MM.1S (cell line): ENCODE measurements at regions not wholly inside any gene's neighbourhood (a gene's known extent, or its start where the extent isn't known, plus 50 kb on each side); places are given as distances from the start of the nearest gene placed in this dataset.

Experiments used
- EZH2 ChIP-seq: fragments of 300-600 bp; sonication (generic); optimal IDR thresholded peaks from 2 replicates; pipeline ENCODE3; 2017; ENCODE audit warnings: low read depth, mild to moderate bottlenecking, antibody characterized with exemption, low read length, mixed read lengths
- TF ChIP-seq, protein P1 (sequence below): fragments of 300-600 bp; sonication (generic); IDR thresholded peaks from 2 replicates; pipeline ENCODE4 v1.5.1; 2016; ENCODE audit warnings: antibody characterized with exemption, low read length, mixed read lengths

GRCh38 chr12:58254463-58255100 lies 313.2 kb downstream of the ATP23 start:
- TF ChIP-seq, protein P1, sequence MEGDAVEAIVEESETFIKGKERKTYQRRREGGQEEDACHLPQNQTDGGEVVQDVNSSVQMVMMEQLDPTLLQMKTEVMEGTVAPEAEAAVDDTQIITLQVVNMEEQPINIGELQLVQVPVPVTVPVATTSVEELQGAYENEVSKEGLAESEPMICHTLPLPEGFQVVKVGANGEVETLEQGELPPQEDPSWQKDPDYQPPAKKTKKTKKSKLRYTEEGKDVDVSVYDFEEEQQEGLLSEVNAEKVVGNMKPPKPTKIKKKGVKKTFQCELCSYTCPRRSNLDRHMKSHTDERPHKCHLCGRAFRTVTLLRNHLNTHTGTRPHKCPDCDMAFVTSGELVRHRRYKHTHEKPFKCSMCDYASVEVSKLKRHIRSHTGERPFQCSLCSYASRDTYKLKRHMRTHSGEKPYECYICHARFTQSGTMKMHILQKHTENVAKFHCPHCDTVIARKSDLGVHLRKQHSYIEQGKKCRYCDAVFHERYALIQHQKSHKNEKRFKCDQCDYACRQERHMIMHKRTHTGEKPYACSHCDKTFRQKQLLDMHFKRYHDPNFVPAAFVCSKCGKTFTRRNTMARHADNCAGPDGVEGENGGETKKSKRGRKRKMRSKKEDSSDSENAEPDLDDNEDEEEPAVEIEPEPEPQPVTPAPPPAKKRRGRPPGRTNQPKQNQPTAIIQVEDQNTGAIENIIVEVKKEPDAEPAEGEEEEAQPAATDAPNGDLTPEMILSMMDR, result no peak
- TF ChIP-seq EZH2, result no peak
